Stomach smooth muscle (tissue), 2 donors: ENCODE measurements at regions not wholly inside any gene's neighbourhood (a gene's known extent, or its start where the extent isn't known, plus 50 kb on each side); places are given as distances from the start of the nearest gene placed in this dataset.
"Not testable (repeated sequence)": the region's sequence is repeated elsewhere in the genome, so short reads cannot be mapped to it uniquely, and the experiment has no call there.

Source experiments
- H3K27ac ChIP-seq: one replicate; pipeline ENCODE4 v1.7.0; 2013; ENCODE audit warnings: mild to moderate bottlenecking, low read length, inconsistent platforms
- H3K27me3 ChIP-seq, 2 donors: one replicate each; pipeline ENCODE4 v1.7.0; 2013; ENCODE audit warnings: low read length in 2 of 2; ENCODE audit not compliant: insufficient read depth in 2 of 2, control insufficient read depth in 1 of 2
- H3K36me3 ChIP-seq, 2 donors: one replicate each; pipeline ENCODE4 v1.7.0; 2013; ENCODE audit warnings: low read length in 2 of 2; ENCODE audit not compliant: control insufficient read depth in 2 of 2, insufficient read depth in 2 of 2
- H3K4me1 ChIP-seq: one replicate; pipeline ENCODE4 v1.7.0; 2013; ENCODE audit warnings: low read length; ENCODE audit not compliant: control insufficient read depth, insufficient read depth
- H3K4me3 ChIP-seq, 2 donors: one replicate each; pipeline ENCODE4 v1.7.0; 2013; ENCODE audit warnings: low read length in 2 of 2
- H3K9ac ChIP-seq, 2 donors: one replicate each; pipeline ENCODE4 v1.7.0; 2013; ENCODE audit warnings: low read length in 2 of 2, mild to moderate bottlenecking in 1 of 2
- H3K9me3 ChIP-seq, 2 donors: one replicate each; pipeline ENCODE4 v1.7.0; 2013; ENCODE audit warnings: low read length in 2 of 2; ENCODE audit not compliant: control insufficient read depth in 2 of 2
- donor health status: healthy.
- donor health status: Pancreatic carcinoma.

GRCh38 chr3:912717-913116, 180.1 kb upstream of the CNTN6 start:
- H3K4me3 ChIP-seq, H3K9ac ChIP-seq, H3K27ac ChIP-seq, H3K4me1 ChIP-seq, H3K9me3 ChIP-seq, H3K36me3 ChIP-seq, H3K27me3 ChIP-seq: not testable (repeated sequence)

- Histone ChIP-seq H3K9me3 (no peaks in the 10 kb centered on the region), H3K4me1 (no peaks in the 10 kb centered on the region), H3K9ac (no peak overlapping the region), H3K36me3 (no peaks in the 10 kb centered on the region), H3K4me3 (no peak overlapping the region), H3K27me3 (no peaks in the 10 kb centered on the region), H3K27ac (no peak overlapping the region)
Observed at GRCh38 chr3:923161-923910, 169.5 kb upstream of the CNTN6 start.

- Histone ChIP-seq H3K9me3 (no peaks in the 10 kb centered on the region), H3K27ac (no peak overlapping the region), H3K36me3 (no peaks in the 10 kb centered on the region), H3K9ac (no peak overlapping the region), H3K27me3 (no peaks in the 10 kb centered on the region), H3K4me1 (no peaks in the 10 kb centered on the region), H3K4me3 (no peak overlapping the region)
Observed at GRCh38 chr3:930866-931265, 162.0 kb upstream of the CNTN6 start.

- Histone ChIP-seq H3K9me3 (no peaks in the 10 kb centered on the region), H3K27me3 (no peaks in the 10 kb centered on the region), H3K36me3 (no peaks in the 10 kb centered on the region), H3K27ac (no peak overlapping the region), H3K9ac (no peak overlapping the region), H3K4me3 (no peak overlapping the region), H3K4me1 (no peaks in the 10 kb centered on the region)
Observed at GRCh38 chr3:933326-933725, 159.5 kb upstream of the CNTN6 start.

- Histone ChIP-seq H3K27me3 (no peaks in the 10 kb centered on the region), H3K9me3 (no peaks in the 10 kb centered on the region), H3K9ac (no peak overlapping the region), H3K27ac (no peak overlapping the region), H3K4me1 (no peaks in the 10 kb centered on the region), H3K4me3 (no peak overlapping the region), H3K36me3 (no peaks in the 10 kb centered on the region)
Observed at GRCh38 chr3:944786-945185, 148.0 kb upstream of the CNTN6 start.

DNA sequence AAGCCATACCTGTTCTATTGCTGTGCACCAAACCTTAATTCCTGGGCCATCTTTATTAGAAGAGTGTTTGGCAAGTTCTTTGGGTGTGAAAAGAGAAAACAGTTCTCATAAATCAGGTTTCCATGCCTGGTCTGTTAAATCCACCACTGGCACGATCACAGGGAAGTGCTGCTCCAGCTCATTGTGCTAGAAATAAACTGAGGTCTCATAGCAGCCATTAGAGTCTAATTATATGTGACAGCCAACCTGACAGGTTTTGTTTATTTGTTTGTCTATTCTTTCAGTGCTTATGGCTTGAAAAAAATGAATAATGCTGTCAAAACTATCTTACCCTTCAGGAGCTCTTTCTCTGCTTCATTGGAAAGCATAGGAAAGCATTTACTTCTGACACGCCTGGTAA, 147.1 kb upstream of the CNTN6 start:
- Histone ChIP-seq H3K27ac (no peak overlapping the region), H3K9me3 (no peaks in the 10 kb centered on the region), H3K4me1 (no peaks in the 10 kb centered on the region), H3K4me3 (no peak overlapping the region), H3K36me3 (no peaks in the 10 kb centered on the region), H3K27me3 (no peaks in the 10 kb centered on the region), H3K9ac (no peak overlapping the region)

- Histone ChIP-seq H3K27me3 (no peaks in the 10 kb centered on the region), H3K9ac (no peak overlapping the region), H3K36me3 (no peaks in the 10 kb centered on the region), H3K27ac (no peak overlapping the region), H3K4me1 (no peaks in the 10 kb centered on the region), H3K4me3 (no peak overlapping the region), H3K9me3 (no peaks in the 10 kb centered on the region)
Observed at GRCh38 chr3:952906-953305, 139.9 kb upstream of the CNTN6 start.

DNA sequence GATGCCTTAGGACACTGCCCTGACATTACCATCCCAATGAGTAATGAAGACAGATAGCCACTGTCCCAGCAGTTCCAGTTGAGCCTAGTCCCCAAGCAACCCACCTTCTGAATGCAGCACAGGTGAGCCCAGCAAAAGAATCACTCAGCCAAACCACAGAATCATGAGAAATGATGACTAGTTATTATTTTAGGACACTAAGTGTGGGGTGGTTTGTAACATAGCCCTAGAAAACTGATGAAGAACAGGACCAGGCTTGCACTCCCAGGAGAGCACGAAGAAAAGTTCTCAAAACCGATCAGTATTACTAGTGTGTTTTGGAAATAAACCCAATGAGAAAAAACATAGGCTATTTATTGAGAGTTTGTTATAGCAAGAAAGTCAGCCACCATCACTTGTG, 129.6 kb upstream of the CNTN6 start:
- H3K27me3 ChIP-seq, result no peaks in the 10 kb centered on the region
- no peaks in the 10 kb centered on the region for H3K36me3 ChIP-seq
- H3K9ac ChIP-seq, result no peak overlapping the region
- H3K4me1 ChIP-seq, result no peaks in the 10 kb centered on the region
- H3K27ac ChIP-seq, result no peak overlapping the region
- H3K4me3 ChIP-seq, result no peak overlapping the region
- no peaks in the 10 kb centered on the region for H3K9me3 ChIP-seq

GRCh38 chr3:963755-964154, 129.1 kb upstream of the CNTN6 start:
- Histone ChIP-seq H3K27ac (no peak overlapping the region), H3K4me3 (no peak overlapping the region), H3K4me1 (no peaks in the 10 kb centered on the region), H3K27me3 (no peaks in the 10 kb centered on the region), H3K9me3 (no peaks in the 10 kb centered on the region), H3K36me3 (no peaks in the 10 kb centered on the region), H3K9ac (no peak overlapping the region)

DNA sequence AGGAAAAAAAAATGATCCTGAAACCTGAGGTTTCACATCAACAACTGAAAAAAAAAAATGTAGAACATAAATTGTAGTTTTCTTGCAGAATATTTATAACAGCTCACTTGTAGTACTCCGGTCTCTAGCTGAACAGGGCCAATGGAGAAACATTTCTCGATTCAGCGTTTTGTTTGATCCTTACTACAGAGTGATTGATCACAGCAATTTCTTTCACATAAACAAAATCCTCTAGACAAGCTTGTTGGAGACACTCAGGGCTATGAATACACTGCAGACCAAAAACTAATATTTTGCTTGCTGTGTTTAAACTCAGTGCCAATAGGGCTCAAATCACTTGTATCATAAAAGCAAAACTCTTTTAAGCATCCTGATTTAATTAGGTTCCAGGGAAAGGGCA, 127.0 kb upstream of the CNTN6 start:
- Histone ChIP-seq H3K27me3 (no peaks in the 10 kb centered on the region), H3K9ac (no peak overlapping the region), H3K27ac (no peak overlapping the region), H3K9me3 (no peaks in the 10 kb centered on the region), H3K4me3 (no peak overlapping the region), H3K36me3 (no peaks in the 10 kb centered on the region), H3K4me1 (no peaks in the 10 kb centered on the region)

GRCh38 chr3:966341-966740, 126.5 kb upstream of the CNTN6 start:
- H3K9me3 ChIP-seq, result no peaks in the 10 kb centered on the region
- H3K4me1 ChIP-seq, result no peaks in the 10 kb centered on the region
- H3K36me3 ChIP-seq, result no peaks in the 10 kb centered on the region
- H3K9ac ChIP-seq, result no peak overlapping the region
- H3K4me3 ChIP-seq, result no peak overlapping the region
- H3K27me3 ChIP-seq, result no peaks in the 10 kb centered on the region
- no peak overlapping the region for H3K27ac ChIP-seq
